H54 (cell line): ENCODE measurements at regions not wholly inside any gene's neighbourhood (a gene's known extent, or its start where the extent isn't known, plus 50 kb on each side); places are given as distances from the start of the nearest gene placed in this dataset.
"Not testable (repeated sequence)": the region's sequence is repeated elsewhere in the genome, so short reads cannot be mapped to it uniquely, and the experiment has no call there.

Experiments
- DNase-seq: peaks from one replicate; pipeline ENCODE4 v3.0.0; 2011; ENCODE audit warnings: low spot score, mixed read lengths; ENCODE audit not compliant: insufficient read length
- FAIRE-seq: peaks from 3 replicates; lab custom pipeline; 2011; peaks lifted over from hg19 to GRCh38; lab: Jason Lieb, UNC
- POLR2A ChIP-seq: IDR thresholded peaks from 2 replicates; pipeline ENCODE4 v1.6.1; 2011; ENCODE audit warnings: low read depth, mild to moderate bottlenecking, low read length

DNA sequence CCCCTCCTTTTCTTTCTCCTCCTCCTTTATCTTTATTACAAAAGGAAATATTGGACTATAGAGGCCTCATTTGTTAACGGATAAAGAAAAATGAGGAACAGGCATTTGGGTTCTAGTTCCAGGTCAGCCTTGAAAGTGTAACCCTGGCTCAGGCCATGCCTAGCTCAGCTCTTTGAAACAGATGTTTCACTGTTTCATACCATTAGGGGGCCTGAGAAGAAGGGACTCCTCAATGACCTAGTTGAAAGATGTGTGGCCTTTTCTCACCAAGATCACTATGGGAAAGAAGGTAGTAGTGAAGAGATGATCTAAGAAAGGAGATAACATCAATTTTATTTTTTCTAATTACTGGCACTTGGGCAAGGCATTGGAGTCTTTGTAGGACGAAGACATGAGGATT lies 952.7 kb downstream of the SLC4A3 start:
- FAIRE-seq (no peak), DNase-seq (no peak)
- TF ChIP-seq POLR2A, result no peak

- FAIRE-seq (no peak), DNase-seq (no peak)
- TF ChIP-seq POLR2A, result no peak
Observed at GRCh38 chr2:220583725-220584124, 956.3 kb downstream of the SLC4A3 start.

- FAIRE-seq (no peak), DNase-seq (no peak)
- no peak for TF ChIP-seq POLR2A
Observed at GRCh38 chr2:220585241-220585640, 957.8 kb downstream of the SLC4A3 start.

- no peak for DNase-seq
- peak; percentile 45 for FAIRE-seq
- TF ChIP-seq POLR2A, result no peak
Observed at GRCh38 chr2:220586980-220587530, 959.6 kb downstream of the SLC4A3 start.

DNA sequence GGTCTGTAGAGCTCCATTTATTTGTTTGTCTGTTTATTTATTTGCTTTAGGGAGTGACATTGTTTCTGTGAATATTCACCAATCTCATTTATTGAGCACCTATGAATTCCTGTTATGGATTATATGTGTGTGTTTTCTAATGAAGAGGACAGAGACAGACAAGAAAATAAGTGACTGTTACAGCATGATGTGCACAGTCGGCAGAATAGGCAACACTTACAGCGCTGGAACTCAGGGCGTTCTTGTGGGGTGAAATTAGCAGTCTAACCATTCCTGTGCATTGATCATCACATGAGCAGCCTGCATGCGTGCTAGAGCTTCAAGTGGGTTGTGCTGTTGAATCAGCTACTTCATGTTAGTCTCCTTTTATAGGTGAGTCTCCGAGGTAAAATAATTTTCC lies 960.7 kb downstream of the SLC4A3 start:
- TF ChIP-seq POLR2A, result no peak
- no peak for FAIRE-seq
- no peak for DNase-seq

- no peak for FAIRE-seq
- no peak for DNase-seq
- TF ChIP-seq POLR2A, result no peak
Observed at GRCh38 chr2:220590476-220590875, 963.0 kb downstream of the SLC4A3 start.

DNA sequence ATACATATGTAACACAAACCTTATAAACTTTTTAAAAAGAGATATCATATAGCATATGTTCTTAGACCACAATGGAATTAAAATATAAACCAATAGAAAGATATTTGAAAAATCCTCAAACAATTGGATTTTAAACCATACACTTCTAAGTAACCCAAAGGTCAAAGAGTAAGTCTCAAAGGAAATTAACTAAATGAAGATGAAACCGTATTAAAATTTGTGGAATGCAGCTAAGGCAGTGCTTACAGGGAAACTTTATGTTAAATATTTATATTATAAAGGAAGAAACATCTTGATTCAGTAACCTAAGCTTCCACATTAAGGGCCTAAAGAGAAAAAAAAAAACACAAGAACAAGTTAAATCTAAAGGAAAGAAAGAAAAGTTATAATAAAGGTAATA lies 966.1 kb downstream of the SLC4A3 start:
- no peak for FAIRE-seq
- TF ChIP-seq POLR2A, result no peak
- DNase-seq, result no peak

DNA sequence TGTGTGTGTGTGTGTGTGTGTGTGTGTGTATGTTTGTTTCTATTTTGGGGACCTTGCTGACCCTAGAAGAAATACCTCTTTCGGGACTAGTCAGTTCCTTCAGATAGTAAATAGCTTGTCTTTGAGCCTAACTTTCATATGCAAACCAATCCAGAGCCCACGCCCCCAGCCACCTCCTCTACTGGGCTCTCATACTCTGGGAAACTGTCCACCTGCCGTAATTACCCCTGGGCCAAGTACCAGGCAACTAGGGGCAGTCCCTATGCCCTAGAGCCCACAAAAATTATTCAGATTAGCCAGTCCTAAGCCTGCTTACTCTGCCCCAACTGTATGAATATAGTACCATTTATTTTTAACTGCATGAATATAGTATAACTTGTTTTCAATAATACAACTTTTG lies 970.4 kb downstream of the EPHA4 start:
- FAIRE-seq (no peak), DNase-seq (no peak)
- TF ChIP-seq POLR2A, result no peak

GRCh38 chr2:220613004-220613403 lies 959.1 kb downstream of the EPHA4 start:
- DNase-seq, FAIRE-seq: not testable (repeated sequence)

GRCh38 chr2:220614064-220614463 lies 958.0 kb downstream of the EPHA4 start:
- FAIRE-seq, result no peak
- DNase-seq, result no peak
- TF ChIP-seq POLR2A, result no peak

DNA sequence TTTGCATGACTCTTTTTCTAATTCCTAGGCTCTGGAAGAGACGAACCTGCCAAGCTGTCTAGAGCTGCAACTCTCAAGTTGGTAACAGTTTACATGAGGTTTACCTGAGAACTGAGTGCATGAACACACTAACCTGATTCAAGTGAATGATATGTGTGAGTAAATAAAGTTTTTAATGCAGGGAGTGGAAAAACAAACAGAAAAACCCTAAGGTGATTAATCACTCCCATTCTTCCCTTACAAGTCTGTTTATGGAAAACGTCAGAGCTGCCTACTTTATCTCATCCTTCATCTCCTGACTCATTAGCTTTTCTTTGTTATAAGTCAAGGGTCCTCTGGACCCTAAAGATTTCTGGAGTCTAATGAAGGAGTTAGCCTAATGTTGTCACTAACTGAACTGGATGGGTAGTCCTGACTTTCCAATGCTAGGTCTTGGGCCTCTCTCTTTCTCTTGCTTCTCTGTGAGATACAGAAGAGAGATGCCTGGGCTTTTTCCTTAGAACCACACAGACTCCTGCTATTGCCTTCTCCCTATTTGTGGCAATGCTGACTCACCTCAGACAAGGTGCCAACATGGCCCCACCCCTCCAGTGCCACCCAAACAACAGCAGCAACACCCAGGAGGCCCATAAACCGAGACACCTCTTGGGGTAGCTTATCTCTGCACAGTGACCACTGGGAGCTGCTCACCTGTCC lies 952.4 kb downstream of the EPHA4 start:
- peak; percentile 62 for FAIRE-seq
- peak; percentile 2 for DNase-seq
- no peak for TF ChIP-seq POLR2A

GRCh38 chr2:220626603-220627002 lies 945.5 kb downstream of the EPHA4 start:
- no peak for FAIRE-seq
- TF ChIP-seq POLR2A, result no peak

DNA sequence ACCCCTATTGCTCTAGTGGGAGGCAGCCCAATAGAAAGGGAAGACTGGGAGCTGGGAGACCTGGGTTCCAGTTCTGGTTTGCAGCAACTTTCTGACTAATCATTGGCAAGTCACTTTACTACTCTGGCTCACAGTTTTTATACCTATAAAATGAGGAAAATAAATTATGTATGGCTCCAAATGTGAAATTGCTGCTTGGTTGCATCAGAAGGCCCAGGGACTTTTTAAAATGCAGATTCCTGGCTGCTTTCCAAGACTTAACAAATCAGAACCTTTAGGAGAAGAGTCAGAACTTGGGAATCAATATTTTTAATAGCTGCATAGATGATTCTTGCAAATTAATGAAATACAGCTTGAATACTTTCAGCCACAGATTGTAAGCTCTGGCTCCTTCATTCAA lies 943.9 kb downstream of the EPHA4 start:
- FAIRE-seq (no peak), DNase-seq (no peak)
- TF ChIP-seq POLR2A, result no peak

More at GRCh38 chr2:220626603-220627002, 945.5 kb downstream of the EPHA4 start:
- DNase-seq, result no peak

DNA sequence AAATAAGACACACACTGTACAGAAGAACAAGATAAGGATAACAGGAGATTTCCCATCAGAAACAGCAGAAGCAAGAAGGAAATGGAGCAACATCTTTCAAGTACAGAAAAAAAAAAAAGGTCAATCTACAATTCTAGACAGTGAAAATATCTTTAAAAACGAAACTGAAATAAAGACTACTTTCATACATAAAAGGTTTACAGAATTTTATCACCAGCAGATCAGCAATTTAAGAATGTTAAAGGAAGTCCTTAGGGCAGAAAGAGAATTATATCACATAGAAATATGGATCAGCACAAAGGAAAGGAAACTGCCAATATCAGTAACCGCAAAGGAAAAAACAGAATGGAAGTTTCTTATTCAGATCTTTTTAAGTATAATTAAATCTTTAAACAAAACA lies 931.0 kb downstream of the EPHA4 start:
- TF ChIP-seq POLR2A, result no peak
- DNase-seq (no peak), FAIRE-seq (no peak)

DNA sequence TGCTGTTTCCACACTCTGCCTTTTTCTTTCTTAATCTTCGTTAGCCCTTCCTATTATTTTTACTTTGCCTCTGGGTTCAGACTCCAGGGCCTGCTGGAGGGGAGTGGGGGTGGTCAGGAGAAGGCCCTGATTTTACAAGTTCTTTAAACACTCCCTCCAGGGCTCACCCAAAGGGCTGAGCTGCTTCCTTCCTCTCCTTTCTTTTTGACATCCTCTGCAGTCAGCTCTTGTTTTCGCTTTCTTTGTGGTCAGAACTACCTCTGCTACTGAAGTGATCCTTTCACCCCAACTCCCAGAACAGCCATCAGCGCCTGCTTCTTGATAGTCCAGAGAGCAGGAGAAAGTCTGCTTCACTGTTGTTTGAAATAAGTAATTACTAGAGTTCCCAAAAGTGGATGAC lies 925.7 kb downstream of the EPHA4 start:
- no peak for DNase-seq
- FAIRE-seq, result no peak
- TF ChIP-seq POLR2A, result no peak
